ENCODE measurements at regions not wholly inside any gene's neighbourhood (a gene's known extent, or its start where the extent isn't known, plus 50 kb on each side); places are given as distances from the start of the nearest gene placed in this dataset. TPM values are rescaled to one million over a fixed set of nuclear protein-coding genes. Genes with fewer than 3 reads are reported as not detected.
"Not testable (repeated sequence)": the region's sequence is repeated elsewhere in the genome, so short reads cannot be mapped to it uniquely, and the experiment has no call there.

GRCh38 chr10:45243261-45243660 lies 72.1 kb downstream of the OR13A1 start:
- H3K27ac Mint-ChIP-seq, result no peak overlapping the region
- H3K9me3 Mint-ChIP-seq, result no peaks in the 10 kb centered on the region
- no peak overlapping the region for H3K4me3 Mint-ChIP-seq
- peaks cover 29% of the 10 kb centered on the region for H3K4me1 Mint-ChIP-seq (ENCODE audit: low read depth)
- peaks cover 25% of the 10 kb centered on the region; the same call in 1 of the 2 replicates for H3K27me3 Mint-ChIP-seq (ENCODE audit: insufficient read depth)
- no peak for DNase-seq
- no peak for TF ChIP-seq CTCF (IDR thresholded peaks at IDR 0.05)
- H3K36me3 Mint-ChIP-seq (ENCODE audit: low read depth), result no peaks in the 10 kb centered on the region

DNA sequence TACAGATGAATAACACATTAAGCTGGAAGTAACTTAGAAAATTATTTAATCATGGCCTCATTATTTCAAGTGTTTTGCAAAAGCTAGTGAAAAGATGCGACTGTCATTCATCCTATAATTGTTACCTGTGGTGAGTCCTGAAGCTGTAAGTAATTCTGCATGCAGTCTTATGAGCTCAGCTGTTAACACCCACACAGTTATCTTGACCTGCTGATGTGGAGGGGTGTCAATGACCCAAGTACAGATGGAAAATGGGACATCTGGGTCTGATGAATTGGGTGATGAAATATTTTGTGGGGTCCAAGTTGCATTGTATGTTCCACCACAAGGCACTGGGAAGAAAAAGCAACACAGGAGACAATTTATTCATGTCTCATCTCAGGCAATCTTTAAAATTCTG lies 68.9 kb downstream of the OR13A1 start:
- DNase-seq, result no peak
- H3K36me3 Mint-ChIP-seq (ENCODE audit: low read depth), result no peaks in the 10 kb centered on the region
- H3K27ac Mint-ChIP-seq, result no peak overlapping the region
- peaks cover 13% of the 10 kb centered on the region for H3K27me3 Mint-ChIP-seq (ENCODE audit: insufficient read depth)
- H3K9me3 Mint-ChIP-seq, result no peaks in the 10 kb centered on the region
- H3K4me1 Mint-ChIP-seq (ENCODE audit: low read depth), result peaks cover 8% of the 10 kb centered on the region
- TF ChIP-seq CTCF (IDR thresholded peaks at IDR 0.05), result no peak
- H3K4me3 Mint-ChIP-seq, result no peak overlapping the region

DNA sequence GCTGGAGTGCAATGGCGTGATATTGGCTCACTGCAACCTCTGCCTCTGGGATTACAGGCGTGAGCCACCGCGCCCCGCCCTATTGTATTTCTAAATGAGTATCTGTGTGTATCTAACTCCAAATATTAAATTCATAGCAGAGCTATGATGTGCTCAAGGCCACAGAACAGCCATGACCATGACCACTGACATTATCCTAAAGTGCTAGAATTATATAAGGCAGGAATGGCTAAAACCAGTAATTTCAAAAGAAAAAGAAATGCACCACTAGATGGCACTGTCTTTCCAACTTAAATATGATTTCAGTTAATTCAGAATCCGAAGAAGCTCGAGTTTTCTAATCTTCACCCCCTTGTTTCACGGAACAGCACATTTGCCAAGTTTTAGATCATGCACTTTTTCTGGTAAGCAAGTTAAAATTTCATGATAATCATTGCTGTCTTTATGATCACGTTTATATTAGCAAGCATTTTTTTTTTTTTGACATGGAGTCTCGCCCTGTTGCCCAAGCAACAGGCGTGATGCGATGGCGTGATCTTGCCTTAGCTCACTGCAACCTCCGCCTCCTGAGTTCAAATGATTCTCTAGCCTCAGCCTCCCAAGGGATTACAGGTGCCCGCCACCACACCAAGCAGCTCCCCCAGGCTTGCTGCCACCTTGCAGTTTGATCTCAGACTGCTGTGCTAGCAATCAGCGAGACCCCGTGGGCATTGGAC lies 65.3 kb downstream of the OR13A1 start:
- DNase-seq, result peak; percentile 79
- Mint-ChIP-seq H3K4me3 (peak overlapping the region; percentile 79), H3K27ac (peak overlapping the region; percentile 3; the same call in 1 of the 2 replicates), H3K36me3 (ENCODE audit: low read depth) (no peaks in the 10 kb centered on the region), H3K27me3 (ENCODE audit: insufficient read depth) (peaks cover 12% of the 10 kb centered on the region), H3K4me1 (ENCODE audit: low read depth) (no peaks in the 10 kb centered on the region), H3K9me3 (no peaks in the 10 kb centered on the region)
- TF ChIP-seq CTCF (IDR thresholded peaks at IDR 0.05), result peak; percentile 85

- peaks cover 10% of the 10 kb centered on the region for H3K27me3 Mint-ChIP-seq (ENCODE audit: insufficient read depth)
- not testable (repeated sequence) for H3K4me3 Mint-ChIP-seq; H3K9me3 Mint-ChIP-seq; DNase-seq; H3K27ac Mint-ChIP-seq; H3K4me1 Mint-ChIP-seq (ENCODE audit: low read depth); H3K36me3 Mint-ChIP-seq (ENCODE audit: low read depth)
These were observed 64.7 kb downstream of the OR13A1 start for GRCh38 chr10:45250694-45251075.

Small RNA genes lying in the stretch of these regions (microRNA-seq; reads per million reads assigned to microRNA genes)
- gene MIR3156-1, result not detected

Data from HFFc6 (cell line).